ENCODE measurements at regions not wholly inside any gene's neighbourhood (a gene's known extent, or its start where the extent isn't known, plus 50 kb on each side); places are given as distances from the start of the nearest gene placed in this dataset.

- TF ChIP-seq EGR1 (IDR thresholded peaks at IDR 0.05; ENCODE audit: low read depth in 2 of 2) (no peak), CTCF (IDR thresholded peaks at IDR 0.05; ENCODE audit: low read depth, low read length, missing input control) (no peak), YY1 (IDR thresholded peaks at IDR 0.05) (no peak), REST (IDR thresholded peaks at IDR 0.05) (no peak), MAX (IDR thresholded peaks at IDR 0.05) (no peak), RAD21 (IDR thresholded peaks at IDR 0.05) (no peak), HNF4A (conservative IDR thresholded peaks at IDR 0.05) (no peak), RXRA (IDR thresholded peaks at IDR 0.05) (no peak), HNF4G (IDR thresholded peaks at IDR 0.05) (no peak)
Observed at GRCh38 chr22:44628835-44629234, 73.2 kb upstream of the PRR5 start.

Measured in liver (tissue), 3 donors.